ENCODE measurements at regions not wholly inside any gene's neighbourhood (a gene's known extent, or its start where the extent isn't known, plus 50 kb on each side); places are given as distances from the start of the nearest gene placed in this dataset.

DNA sequence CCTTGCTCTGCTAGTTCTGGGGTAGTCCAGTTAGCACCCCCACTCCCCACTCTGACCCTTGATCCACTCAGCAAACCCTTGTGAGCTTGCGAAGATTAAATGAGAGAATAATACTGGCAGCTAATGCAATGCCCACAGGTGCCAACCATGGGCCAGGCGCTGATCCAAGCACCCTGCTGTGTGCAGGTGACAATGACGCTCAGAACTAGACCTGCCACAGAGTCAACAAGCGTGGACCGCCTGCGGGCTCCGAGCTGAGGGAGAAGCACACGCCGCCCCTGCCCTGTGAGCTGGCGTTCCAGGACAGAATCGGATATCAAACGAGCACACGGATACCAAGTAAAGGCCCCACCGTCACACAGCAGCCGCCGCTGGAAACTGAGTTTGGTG is 129.2 kb downstream of the FAM53A start:
- no peak overlapping the region for H3K4me3 ChIP-seq
- no peaks in the 10 kb centered on the region for H3K36me3 ChIP-seq
- TF ChIP-seq POLR2A (IDR thresholded peaks at IDR 0.05): no peak
- TF ChIP-seq CTCF (IDR thresholded peaks at IDR 0.05): no peak
- no peak for TF ChIP-seq POLR2AphosphoS5 (IDR thresholded peaks at IDR 0.05)
- TF ChIP-seq EP300 (IDR thresholded peaks at IDR 0.05; ENCODE audit: low read depth): no peak
- no peaks in the 10 kb centered on the region for H3K4me1 ChIP-seq
- intact Hi-C loops (cut with DNase I; ENCODE audit: low total_unique reads): no loop called here
- DNase-seq: no peak
- H3K9me3 ChIP-seq: no peaks in the 10 kb centered on the region
- peaks cover 63% of the 10 kb centered on the region for H3K27me3 ChIP-seq
- 81% methylated on average over 16 of the region's 16 CpGs; no CpG with 5 or more reads in 1 of the 2 donors for WGBS, 2 donors (ENCODE audit: low coverage in 1 of 2)
- in situ Hi-C loops (cut with MboI; ENCODE audit: low pct_ligation_motif_present in 1 of 4, low pct_unique_long_range_greater_than_20kb in 1 of 4, low sequenced_read_pairs in 3 of 4): no loop called here
- no peak overlapping the region for H3K27ac ChIP-seq

DNA sequence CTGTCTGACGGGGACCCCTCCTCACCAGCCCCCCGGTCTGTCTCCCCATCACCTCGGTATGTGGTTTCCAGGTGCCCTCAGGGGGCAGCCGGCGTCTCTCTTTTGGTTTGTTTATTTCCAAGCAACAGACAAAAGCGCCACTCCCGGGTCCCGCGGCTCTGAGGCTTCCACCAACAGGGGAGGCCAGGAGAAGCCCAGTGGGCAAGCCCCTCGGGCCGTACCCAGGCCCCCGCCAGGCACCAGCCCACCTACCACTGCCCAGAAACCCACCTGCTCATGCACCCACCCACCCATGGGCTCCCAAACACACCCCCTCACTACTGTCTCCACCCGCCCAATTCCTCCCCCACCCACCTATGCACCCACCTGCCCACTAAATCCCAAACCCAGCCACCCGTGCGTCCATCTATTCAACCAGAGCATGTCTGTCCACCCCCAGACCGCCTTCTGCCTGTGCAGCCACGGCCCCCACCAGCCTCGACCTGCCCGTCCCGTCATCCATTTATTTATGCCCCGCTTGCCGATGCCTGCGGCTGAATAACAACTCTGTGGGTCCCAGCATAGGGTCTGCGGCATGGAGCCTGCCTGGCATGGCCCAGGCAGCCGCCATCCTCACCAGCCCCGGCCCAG is 129.8 kb downstream of the FAM53A start:
- Histone ChIP-seq H3K4me3 (no peak overlapping the region), H3K27me3 (peaks cover 60% of the 10 kb centered on the region), H3K9me3 (no peaks in the 10 kb centered on the region), H3K4me1 (no peaks in the 10 kb centered on the region), H3K36me3 (no peaks in the 10 kb centered on the region), H3K27ac (no peak overlapping the region)
- no peak for DNase-seq
- intact Hi-C loops (cut with DNase I; ENCODE audit: low total_unique reads) (no loop called here), in situ Hi-C loops (cut with MboI; ENCODE audit: low pct_ligation_motif_present in 1 of 4, low pct_unique_long_range_greater_than_20kb in 1 of 4, low sequenced_read_pairs in 3 of 4) (no loop called here)
- 70% methylated on average over 26 of the region's 26 CpGs; no CpG with 5 or more reads in 1 of the 2 donors for WGBS, 2 donors (ENCODE audit: low coverage in 1 of 2)
- TF ChIP-seq CTCF (IDR thresholded peaks at IDR 0.05) (no peak), POLR2AphosphoS5 (IDR thresholded peaks at IDR 0.05) (no peak), POLR2A (IDR thresholded peaks at IDR 0.05) (no peak), EP300 (IDR thresholded peaks at IDR 0.05; ENCODE audit: low read depth) (no peak)

DNA sequence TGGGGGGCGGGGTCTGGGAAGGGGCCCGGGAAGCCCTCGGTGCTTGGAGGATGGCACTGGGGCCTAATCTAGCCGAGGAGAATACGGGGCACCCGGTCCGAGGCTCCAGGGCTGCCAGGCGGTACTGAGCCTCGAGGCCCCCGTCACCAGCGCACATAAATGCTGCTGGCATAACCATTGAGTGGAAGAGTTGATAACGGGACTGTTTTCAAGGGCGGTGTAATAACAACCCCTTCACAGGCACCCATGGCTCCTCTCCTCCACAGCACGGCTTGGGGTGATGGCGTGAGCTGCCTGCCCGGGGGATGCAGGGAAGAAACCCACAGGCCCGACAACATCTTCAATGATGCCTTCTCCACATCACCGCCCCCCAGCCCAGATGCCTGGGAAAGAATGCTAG is 130.7 kb downstream of the FAM53A start:
- in situ Hi-C loops (cut with MboI; ENCODE audit: low pct_ligation_motif_present in 1 of 4, low pct_unique_long_range_greater_than_20kb in 1 of 4, low sequenced_read_pairs in 3 of 4): no loop called here
- 77 to 80% methylated on average over 1 to 17 of the region's 18 CpGs for WGBS, 2 donors (ENCODE audit: low coverage in 1 of 2)
- H3K27me3 ChIP-seq: peaks cover 52% of the 10 kb centered on the region

DNA sequence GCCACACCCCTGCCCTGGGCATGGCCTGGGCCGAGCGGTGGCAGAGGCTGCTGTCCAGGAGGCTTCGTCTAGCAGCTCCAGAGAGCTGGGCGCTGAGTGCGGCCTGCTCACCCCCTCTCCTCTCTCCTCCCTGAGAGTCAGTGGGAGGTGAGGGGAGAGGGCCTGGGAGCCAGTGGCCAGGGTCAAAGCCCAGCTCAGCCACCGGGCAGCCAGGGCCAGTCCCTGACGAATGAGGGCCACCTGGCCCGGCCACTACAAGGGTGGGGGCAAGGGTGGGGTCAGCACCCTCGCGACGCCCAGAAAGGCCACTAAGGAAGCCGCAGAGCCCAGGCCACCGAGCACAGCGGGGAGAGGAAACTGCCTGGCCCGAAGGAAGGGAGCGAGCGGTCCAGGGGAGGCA is 131.7 kb downstream of the FAM53A start:
- Histone ChIP-seq H3K9me3 (no peaks in the 10 kb centered on the region), H3K27me3 (peaks cover 54% of the 10 kb centered on the region), H3K4me3 (no peak overlapping the region), H3K4me1 (peaks cover 3 to 13% (median 10%) of the 10 kb centered on the region in 4 donors), H3K27ac (no peak overlapping the region), H3K36me3 (no peaks in the 10 kb centered on the region)
- TF ChIP-seq CTCF (IDR thresholded peaks at IDR 0.05) (no peak), POLR2A (IDR thresholded peaks at IDR 0.05) (no peak), POLR2AphosphoS5 (IDR thresholded peaks at IDR 0.05) (no peak), EP300 (IDR thresholded peaks at IDR 0.05; ENCODE audit: low read depth) (no peak)
- in situ Hi-C loops (cut with MboI; ENCODE audit: low pct_ligation_motif_present in 1 of 4, low pct_unique_long_range_greater_than_20kb in 1 of 4, low sequenced_read_pairs in 3 of 4): no loop called here
- intact Hi-C loops (cut with DNase I; ENCODE audit: low total_unique reads): no loop called here
- 85% methylated on average over 17 of the region's 17 CpGs; no CpG with 5 or more reads in 1 of the 2 donors for WGBS, 2 donors (ENCODE audit: low coverage in 1 of 2)
- no peak for DNase-seq

More for the DNA sequence above, 130.7 kb downstream of the FAM53A start:
- no peak for DNase-seq
- no peaks in the 10 kb centered on the region for H3K36me3 ChIP-seq
- no peak overlapping the region for H3K4me3 ChIP-seq
- no peak overlapping the region for H3K27ac ChIP-seq
- H3K4me1 ChIP-seq: peaks cover 3 to 9% (median 8%) of the 10 kb centered on the region in 4 donors
- no peaks in the 10 kb centered on the region for H3K9me3 ChIP-seq
- intact Hi-C loops (cut with DNase I; ENCODE audit: low total_unique reads): no loop called here
- TF ChIP-seq EP300 (IDR thresholded peaks at IDR 0.05; ENCODE audit: low read depth) (no peak), POLR2A (IDR thresholded peaks at IDR 0.05) (no peak), POLR2AphosphoS5 (IDR thresholded peaks at IDR 0.05) (no peak), CTCF (IDR thresholded peaks at IDR 0.05) (no peak)

Measured in transverse colon (tissue), 4 donors.